Activated naive CD4-positive, alpha-beta T cell treated with anti-CD3 and anti-CD28 coated beads, Interleukin-2, amount 50 U/mL, for 16 hours (primary cell): ENCODE measurements at regions not wholly inside any gene's neighbourhood (a gene's known extent, or its start where the extent isn't known, plus 50 kb on each side); places are given as distances from the start of the nearest gene placed in this dataset.

Experiments
- DNase-seq: peaks from one replicate; pipeline ENCODE4 v3.0.0-alpha.2; 2020

DNA sequence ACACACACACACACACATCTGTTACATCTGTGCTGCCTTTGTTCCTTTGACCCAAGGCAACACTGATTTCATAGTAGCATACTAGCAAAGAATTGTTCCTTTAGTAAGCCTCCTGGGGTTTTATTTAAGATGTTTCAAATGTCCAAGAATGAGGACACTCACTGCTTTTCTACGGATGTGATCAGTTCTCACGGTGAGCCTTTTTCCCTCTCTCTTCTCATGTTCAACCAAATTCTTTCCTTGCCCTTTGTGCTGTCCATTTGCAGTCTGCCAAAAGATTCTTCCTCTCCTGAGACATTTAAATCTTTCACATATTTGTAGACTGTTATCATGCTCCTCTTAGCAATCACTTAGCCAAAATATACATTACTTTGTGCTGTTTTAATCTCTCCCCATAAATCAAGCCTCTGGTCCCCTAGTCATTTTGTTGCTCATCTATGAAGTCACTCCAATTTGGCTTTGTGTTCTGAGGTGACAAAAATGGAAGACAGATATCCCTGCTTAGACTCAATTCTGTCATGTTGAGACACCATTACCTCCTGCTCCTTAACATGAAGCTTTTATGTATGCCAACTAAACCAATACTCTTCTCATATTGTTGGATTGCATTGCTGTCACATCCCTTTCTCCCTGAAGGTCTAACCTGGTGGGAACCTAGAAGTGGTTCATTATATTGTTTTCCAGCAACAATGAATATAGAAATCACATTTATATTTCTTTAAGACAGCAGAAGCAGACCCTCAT lies 1605.3 kb upstream of the ACVR2A start:
- DNase-seq = no peak

DNA sequence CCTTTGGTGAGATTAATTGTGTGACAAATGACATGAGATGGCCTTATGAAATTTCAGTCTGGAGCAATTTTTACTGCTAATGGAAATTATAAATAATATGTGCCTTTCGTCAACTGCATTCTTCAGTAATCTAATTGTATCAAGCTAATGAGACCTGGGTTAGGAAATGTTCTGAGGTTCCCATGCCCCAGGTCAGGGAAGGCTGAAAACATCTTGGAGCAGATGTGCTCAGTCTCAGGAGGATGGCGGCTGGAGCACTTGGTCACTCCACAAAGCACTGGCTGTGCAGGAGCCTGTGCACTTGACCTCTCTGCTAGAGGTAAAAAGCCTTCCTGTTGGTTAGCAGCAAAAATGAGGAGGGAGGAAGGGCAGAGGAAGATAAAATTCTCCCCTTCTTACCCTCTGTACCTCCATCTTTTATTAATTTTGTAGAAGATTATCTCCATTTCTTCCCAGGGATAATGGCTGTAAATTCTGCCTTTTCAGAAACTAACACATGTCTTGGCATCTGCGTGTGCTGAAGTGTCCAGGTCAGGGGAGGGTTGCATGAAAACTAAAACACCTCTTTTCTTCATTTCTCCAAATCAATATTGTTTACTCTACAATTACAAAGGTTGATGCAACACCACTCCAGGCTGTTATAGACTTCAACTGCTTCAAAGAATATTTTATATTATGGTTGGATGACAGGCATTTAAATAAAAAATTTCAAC lies 1606.4 kb upstream of the ACVR2A start:
- no peak for DNase-seq

DNA sequence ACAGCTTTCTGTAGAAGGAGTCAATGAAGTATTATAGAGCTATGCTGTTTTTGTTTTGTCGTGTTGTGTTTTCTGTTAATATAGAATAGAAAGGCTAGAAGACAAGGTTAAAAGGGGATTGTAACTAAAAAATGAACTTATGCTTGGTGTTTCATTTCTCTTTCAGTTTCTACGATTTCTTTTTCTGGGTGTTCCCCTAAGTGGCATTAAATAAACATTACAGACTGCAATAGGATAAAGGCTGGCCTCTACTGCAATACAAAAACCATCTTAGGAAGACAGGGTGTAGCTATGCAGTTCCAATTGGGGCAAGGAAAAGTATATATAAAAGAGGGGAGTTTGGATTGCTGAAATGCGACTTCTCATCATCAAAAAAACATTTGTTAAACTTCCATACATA lies 1609.7 kb upstream of the ACVR2A start:
- DNase-seq = no peak

DNA sequence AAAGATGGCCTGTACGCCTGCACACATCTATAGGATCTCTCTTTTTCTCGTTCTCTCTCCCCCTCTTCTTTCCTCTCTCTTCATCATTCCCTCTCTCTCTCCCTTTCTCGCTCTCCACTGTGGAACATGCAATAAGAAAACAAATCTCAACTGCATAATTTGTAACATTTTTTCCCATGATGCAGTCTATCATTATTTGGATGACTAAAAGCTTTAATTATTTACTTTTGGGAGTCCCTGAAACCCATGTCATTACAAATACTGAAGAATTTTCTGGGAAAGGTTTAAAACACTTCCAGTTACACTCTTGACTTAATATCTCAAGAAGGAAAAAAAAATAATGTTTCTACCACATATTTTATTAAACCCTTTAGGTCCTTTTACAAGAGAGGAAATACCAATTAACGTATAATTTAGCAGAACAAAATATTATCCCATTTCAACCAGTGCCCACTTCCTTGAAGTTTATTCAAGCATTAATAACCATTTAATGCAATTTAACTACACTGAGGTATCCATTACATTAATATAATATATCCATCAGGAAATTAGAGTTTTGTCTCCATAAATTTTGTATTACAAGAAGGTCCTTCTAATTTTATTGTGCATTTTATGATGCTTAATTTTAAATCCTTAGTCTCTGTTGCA lies 1615.2 kb upstream of the ACVR2A start:
- no peak for DNase-seq

DNA sequence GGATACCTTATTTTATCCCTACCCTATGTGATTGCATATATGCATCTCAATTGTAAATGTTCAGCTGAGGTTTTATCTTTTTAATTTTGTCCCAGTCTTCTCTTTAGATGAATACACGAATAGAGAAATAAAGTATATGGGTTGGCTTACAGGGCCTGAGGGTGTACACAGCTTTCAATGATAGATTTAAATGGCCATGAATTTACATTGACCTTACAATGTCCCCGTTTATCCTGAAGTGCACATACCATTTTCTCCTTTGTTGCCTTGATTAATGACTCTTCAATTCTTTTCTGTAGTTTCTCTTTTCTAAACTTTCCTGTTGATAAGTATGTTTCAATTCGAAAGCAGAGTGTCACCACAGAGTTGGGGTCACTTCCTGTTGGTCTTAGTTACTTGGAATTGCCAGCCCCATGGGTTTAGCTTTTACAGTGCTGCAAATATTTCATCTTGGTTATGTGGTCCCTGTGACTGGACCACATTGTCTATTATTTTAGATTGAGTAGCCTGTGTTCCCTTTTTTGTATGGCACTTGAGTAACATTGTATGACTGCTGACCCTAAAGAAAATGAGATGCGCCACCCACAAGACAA lies 1616.3 kb upstream of the ACVR2A start:
- DNase-seq = no peak

GRCh38 chr2:146228020-146228393 lies 1616.8 kb upstream of the ACVR2A start:
- DNase-seq = no peak

GRCh38 chr2:146227152-146228019 lies 1617.4 kb upstream of the ACVR2A start:
- no peak for DNase-seq

DNA sequence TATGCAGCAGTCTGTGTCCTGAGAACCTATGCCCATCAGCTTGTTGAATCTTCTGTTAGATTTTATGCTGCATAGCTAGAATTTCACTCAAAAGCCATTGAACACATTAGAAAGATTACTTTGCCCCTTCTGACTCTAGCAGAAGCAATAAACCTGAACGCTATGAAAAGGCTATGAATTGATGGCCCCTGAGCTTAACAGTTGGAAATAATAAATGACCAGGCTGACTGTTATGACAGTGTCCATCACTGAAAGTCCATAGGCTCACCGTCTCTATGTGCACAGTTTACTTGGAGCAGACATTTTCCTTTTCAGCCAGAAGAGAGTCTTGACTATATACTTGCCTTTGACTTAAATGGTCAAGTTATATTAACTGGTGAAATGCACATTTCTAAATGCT lies 1618.8 kb upstream of the ACVR2A start:
- no peak for DNase-seq

- no peak for DNase-seq
These were observed 1623.0 kb upstream of the ACVR2A start for GRCh38 chr2:146221826-146222225.

- no peak for DNase-seq
These were observed 1623.9 kb upstream of the ACVR2A start for GRCh38 chr2:146220957-146221356.

- DNase-seq = no peak
These were observed 1630.4 kb upstream of the ACVR2A start for GRCh38 chr2:146214394-146214929.

GRCh38 chr2:146213674-146214073 lies 1631.2 kb upstream of the ACVR2A start:
- DNase-seq = no peak

DNA sequence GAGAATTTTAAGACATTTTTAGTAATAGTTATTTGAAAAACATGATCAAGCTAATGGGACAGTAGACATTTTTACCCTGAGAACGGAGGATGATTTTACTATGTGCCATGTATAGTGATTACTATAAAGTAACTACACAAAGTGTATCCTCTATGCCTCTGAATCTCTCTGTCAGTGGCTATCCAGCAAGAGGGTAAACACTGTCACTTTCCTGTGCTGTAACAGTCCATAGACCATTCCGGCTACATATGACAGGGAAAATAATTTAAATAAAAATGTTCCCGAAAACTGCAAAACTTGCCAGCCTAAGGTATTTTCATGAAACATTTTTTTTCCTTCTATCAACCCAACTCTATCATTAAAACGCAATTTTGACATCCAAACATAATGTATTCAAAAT lies 1632.2 kb upstream of the ACVR2A start:
- no peak for DNase-seq

GRCh38 chr2:146209842-146210275 lies 1635.0 kb upstream of the ACVR2A start:
- no peak for DNase-seq

DNA sequence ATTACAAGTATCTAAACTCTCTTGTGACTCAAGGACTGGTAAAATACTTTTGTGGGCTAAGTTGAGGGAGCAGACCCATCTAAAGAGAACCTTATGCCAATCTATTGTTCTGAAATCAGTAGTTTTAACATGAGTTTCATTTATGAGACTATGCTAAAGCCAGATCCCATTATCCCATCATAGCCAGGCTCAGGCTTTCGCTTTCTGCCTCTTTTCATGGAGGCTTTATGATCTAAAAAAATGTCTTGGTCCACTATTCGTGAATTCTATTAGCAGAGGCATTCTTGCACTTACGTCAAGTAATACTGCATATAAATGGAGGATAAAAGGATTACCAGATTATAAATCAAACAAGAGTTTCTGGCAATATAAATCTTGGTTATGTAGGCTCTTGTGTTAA lies 1636.9 kb upstream of the ACVR2A start:
- no peak for DNase-seq

GRCh38 chr2:146207417-146207816 lies 1637.4 kb upstream of the ACVR2A start:
- DNase-seq = no peak

DNA sequence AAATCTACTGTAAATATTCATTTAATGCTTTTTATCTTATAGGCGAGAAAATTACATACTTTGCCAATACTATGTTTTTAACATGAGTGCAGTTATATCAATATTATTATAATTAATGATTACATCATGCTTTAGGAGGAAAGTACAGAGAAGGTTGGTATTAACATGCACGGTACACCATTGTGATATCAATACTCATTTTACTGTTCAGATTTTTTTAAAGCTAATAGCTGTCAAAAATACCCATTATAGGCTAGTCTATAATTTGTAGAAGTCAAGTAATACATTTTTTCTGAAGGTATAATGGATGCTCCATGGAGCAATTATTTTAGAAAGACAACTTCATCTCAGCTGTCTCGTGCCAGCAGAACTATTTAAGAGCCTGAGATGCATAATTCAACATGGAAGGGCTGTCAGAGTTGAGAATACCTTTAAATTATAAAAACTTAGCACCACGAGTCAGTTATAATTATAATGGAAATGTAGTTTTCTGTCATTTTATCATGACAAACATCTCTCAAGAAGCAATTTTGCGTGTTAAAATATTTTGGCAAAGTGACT lies 1641.7 kb upstream of the ACVR2A start:
- no peak for DNase-seq

GRCh38 chr2:146193619-146194018 lies 1651.2 kb upstream of the ACVR2A start:
- no peak for DNase-seq

GRCh38 chr2:146189541-146189940 lies 1655.3 kb upstream of the ACVR2A start:
- no peak for DNase-seq

- DNase-seq = no peak
These were observed 1654.0 kb upstream of the ZEB2 start for GRCh38 chr2:146173934-146174333.

- DNase-seq = no peak
These were observed 1641.5 kb upstream of the ZEB2 start for GRCh38 chr2:146161256-146161882.
